ENCODE measurements at regions not wholly inside any gene's neighbourhood (a gene's known extent, or its start where the extent isn't known, plus 50 kb on each side); places are given as distances from the start of the nearest gene placed in this dataset.

- Histone ChIP-seq H3K27me3 (ENCODE audit: control insufficient read depth in 1 of 2, insufficient read depth in 2 of 2, low read length in 2 of 2) (no peaks in the 10 kb centered on the region), H3K36me3 (ENCODE audit: control insufficient read depth in 2 of 2, insufficient read depth in 2 of 2, low read length in 1 of 2) (no peaks in the 10 kb centered on the region), H3K4me3 (ENCODE audit: low read depth in 1 of 2, low read length in 2 of 2) (no peak overlapping the region), H3K27ac (ENCODE audit: low read depth in 2 of 2, low read length in 1 of 2) (no peak overlapping the region), H3K9me3 (ENCODE audit: control insufficient read depth in 2 of 2, insufficient read depth in 1 of 2, low read depth in 1 of 2, low read length in 1 of 2) (peaks cover 0 to 2% of the 10 kb centered on the region in 2 donors), H3K4me1 (ENCODE audit: control insufficient read depth in 2 of 2, insufficient read depth in 2 of 2, low read length in 1 of 2) (no peaks in the 10 kb centered on the region)
- 92 to 93% methylated on average over 8 of the region's 8 CpGs for WGBS, 2 donors
Measured at GRCh38 chr11:70841264-70841663, 411.1 kb downstream of the SHANK2 start.

DNA sequence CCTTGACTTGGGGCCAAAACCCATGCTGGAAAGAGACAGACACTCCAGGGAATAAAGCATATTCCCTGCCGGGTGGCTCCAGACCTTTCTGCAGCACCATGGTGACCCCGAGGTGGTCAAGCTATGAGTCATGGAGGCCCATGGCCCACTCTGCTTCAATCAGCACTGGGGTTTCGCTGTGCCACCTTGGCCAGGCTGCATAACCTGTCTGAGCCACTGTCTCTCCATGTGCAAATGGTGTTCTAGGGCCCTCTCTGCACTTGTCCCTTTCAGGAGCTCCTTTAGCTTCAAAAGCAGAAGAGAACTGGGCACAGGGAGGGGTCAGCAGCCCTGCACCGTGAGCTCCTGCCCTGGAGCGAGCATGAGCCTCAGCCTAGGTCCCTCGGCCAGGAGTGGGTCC is 410.1 kb downstream of the SHANK2 start:
- 82 to 85% methylated on average over 6 of the region's 6 CpGs for WGBS, 2 donors
- Histone ChIP-seq H3K9me3 (ENCODE audit: control insufficient read depth in 2 of 2, insufficient read depth in 1 of 2, low read depth in 1 of 2, low read length in 1 of 2) (peaks cover 0 to 2% of the 10 kb centered on the region in 2 donors), H3K4me1 (ENCODE audit: control insufficient read depth in 2 of 2, insufficient read depth in 2 of 2, low read length in 1 of 2) (no peaks in the 10 kb centered on the region), H3K36me3 (ENCODE audit: control insufficient read depth in 2 of 2, insufficient read depth in 2 of 2, low read length in 1 of 2) (no peaks in the 10 kb centered on the region), H3K27ac (ENCODE audit: low read depth in 2 of 2, low read length in 1 of 2) (no peak overlapping the region), H3K4me3 (ENCODE audit: low read depth in 1 of 2, low read length in 2 of 2) (no peak overlapping the region), H3K27me3 (ENCODE audit: control insufficient read depth in 1 of 2, insufficient read depth in 2 of 2, low read length in 2 of 2) (no peaks in the 10 kb centered on the region)

- Histone ChIP-seq H3K4me1 (ENCODE audit: control insufficient read depth in 2 of 2, insufficient read depth in 2 of 2, low read length in 1 of 2) (no peaks in the 10 kb centered on the region), H3K9me3 (ENCODE audit: control insufficient read depth in 2 of 2, insufficient read depth in 1 of 2, low read depth in 1 of 2, low read length in 1 of 2) (peaks cover 0 to 4% of the 10 kb centered on the region in 2 donors), H3K36me3 (ENCODE audit: control insufficient read depth in 2 of 2, insufficient read depth in 2 of 2, low read length in 1 of 2) (no peaks in the 10 kb centered on the region), H3K27me3 (ENCODE audit: control insufficient read depth in 1 of 2, insufficient read depth in 2 of 2, low read length in 2 of 2) (no peaks in the 10 kb centered on the region), H3K4me3 (ENCODE audit: low read depth in 1 of 2, low read length in 2 of 2) (no peak overlapping the region), H3K27ac (ENCODE audit: low read depth in 2 of 2, low read length in 1 of 2) (no peak overlapping the region)
- WGBS, 2 donors, result 85 to 89% methylated on average over 14 of the region's 14 CpGs
Measured at GRCh38 chr11:70842701-70843100, 409.7 kb downstream of the SHANK2 start.

DNA sequence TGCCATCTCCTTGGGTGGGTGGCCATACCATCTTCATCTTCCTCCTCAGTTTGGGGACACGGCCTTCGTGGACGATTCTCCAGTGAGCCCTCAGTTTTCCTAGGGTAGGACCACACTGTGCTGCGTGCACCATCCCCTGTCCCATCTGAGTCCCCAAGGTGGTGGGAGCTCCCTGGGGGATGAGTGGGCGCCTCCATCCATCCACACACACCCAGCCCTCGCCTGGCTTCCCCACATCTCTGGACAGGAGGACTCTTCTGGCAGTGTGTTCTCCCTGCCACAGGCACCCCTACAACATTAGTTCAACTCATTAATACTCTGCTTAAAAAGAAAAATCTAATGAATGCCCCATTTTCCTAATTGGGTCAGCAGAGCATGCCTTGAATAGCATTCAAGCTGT is 408.5 kb downstream of the SHANK2 start:
- Histone ChIP-seq H3K4me3 (ENCODE audit: low read depth in 1 of 2, low read length in 2 of 2) (no peak overlapping the region), H3K27ac (ENCODE audit: low read depth in 2 of 2, low read length in 1 of 2) (no peak overlapping the region), H3K36me3 (ENCODE audit: control insufficient read depth in 2 of 2, insufficient read depth in 2 of 2, low read length in 1 of 2) (no peaks in the 10 kb centered on the region), H3K27me3 (ENCODE audit: control insufficient read depth in 1 of 2, insufficient read depth in 2 of 2, low read length in 2 of 2) (no peaks in the 10 kb centered on the region), H3K4me1 (ENCODE audit: control insufficient read depth in 2 of 2, insufficient read depth in 2 of 2, low read length in 1 of 2) (no peaks in the 10 kb centered on the region), H3K9me3 (ENCODE audit: control insufficient read depth in 2 of 2, insufficient read depth in 1 of 2, low read depth in 1 of 2, low read length in 1 of 2) (peaks cover 0 to 3% of the 10 kb centered on the region in 2 donors)
- 91% methylated on average over 6 of the region's 6 CpGs for WGBS, 2 donors

- 84 to 86% methylated on average over 14 of the region's 14 CpGs for WGBS, 2 donors
- Histone ChIP-seq H3K4me1 (ENCODE audit: control insufficient read depth in 2 of 2, insufficient read depth in 2 of 2, low read length in 1 of 2) (no peaks in the 10 kb centered on the region), H3K27ac (ENCODE audit: low read depth in 2 of 2, low read length in 1 of 2) (no peak overlapping the region)
Measured at GRCh38 chr11:70844387-70844786, 408.0 kb downstream of the SHANK2 start.

DNA sequence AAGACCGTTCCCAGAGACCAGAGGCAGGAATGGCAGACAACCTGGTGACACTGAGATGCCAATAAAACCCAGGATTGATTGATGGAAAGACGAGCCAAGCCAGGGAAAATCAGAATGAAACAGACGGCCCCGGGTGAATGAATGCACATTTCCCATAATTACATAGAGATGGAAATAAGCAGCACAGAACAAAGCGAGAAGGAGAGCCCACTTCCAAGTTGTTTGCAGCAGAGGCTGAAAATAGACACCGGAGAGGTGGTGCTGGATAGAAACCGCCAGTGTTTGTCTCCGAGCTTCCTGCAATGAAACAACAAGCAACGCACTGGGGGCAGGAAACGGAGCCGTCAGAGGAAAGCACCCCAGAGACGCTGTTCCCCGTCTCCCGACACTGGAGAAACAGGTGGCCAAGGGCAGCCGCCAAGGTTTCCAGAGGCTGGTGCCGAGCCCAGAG is 406.8 kb downstream of the SHANK2 start:
- WGBS, 2 donors, result 63 to 75% methylated on average over 16 of the region's 16 CpGs

More at GRCh38 chr11:70844387-70844786, 408.0 kb downstream of the SHANK2 start:
- H3K4me3 ChIP-seq (ENCODE audit: low read depth in 1 of 2, low read length in 2 of 2), result no peak overlapping the region
- no peaks in the 10 kb centered on the region for H3K27me3 ChIP-seq (ENCODE audit: control insufficient read depth in 1 of 2, insufficient read depth in 2 of 2, low read length in 2 of 2)
- peaks cover 0 to 3% of the 10 kb centered on the region in 2 donors for H3K9me3 ChIP-seq (ENCODE audit: control insufficient read depth in 2 of 2, insufficient read depth in 1 of 2, low read depth in 1 of 2, low read length in 1 of 2)
- no peaks in the 10 kb centered on the region for H3K36me3 ChIP-seq (ENCODE audit: control insufficient read depth in 2 of 2, insufficient read depth in 2 of 2, low read length in 1 of 2)

DNA sequence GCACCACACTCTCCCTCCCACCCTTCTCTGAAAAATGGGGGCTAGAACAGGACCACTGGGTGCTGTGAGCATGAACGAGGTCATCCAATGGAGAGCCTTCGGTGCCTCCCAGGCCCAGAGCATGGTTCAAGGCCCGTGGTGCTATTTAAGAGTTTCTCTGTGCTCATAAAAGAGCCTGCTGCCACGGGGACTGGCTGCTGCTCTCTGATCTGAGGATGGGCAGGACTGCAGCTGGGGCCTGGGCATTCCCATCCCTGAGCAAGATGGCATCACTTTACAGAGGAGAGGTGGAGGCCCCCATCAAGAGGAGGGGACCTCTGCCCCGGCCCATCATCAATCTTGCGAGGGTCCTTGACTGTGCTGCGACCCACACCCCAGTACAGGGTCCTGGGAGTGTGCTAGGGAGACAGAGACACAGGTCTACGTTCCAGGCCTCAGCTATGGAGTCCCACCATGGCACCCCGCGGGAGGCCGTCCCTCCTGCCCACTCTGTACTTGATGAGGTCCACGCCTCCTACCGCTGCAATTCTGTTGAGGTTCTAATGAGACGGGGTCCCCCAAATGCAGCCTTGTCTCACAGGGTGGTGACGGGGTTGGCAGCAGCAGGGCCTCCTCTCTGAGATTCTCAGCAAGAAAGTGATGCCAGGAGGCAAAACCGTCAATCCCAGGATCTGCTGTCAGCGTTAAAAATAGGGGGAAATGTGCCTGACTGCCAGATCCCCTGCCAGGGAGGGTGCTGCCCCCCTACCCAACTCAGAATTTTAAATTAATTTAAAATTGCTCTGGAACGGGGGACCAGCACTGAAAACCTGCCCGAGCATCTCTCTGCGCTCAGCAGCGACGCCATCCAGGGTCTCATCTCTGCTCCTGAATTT is 405.4 kb downstream of the SHANK2 start:
- H3K4me3 ChIP-seq (ENCODE audit: low read depth in 1 of 2, low read length in 2 of 2), result no peak overlapping the region
- H3K4me1 ChIP-seq (ENCODE audit: control insufficient read depth in 2 of 2, insufficient read depth in 2 of 2, low read length in 1 of 2), result no peaks in the 10 kb centered on the region
- H3K27ac ChIP-seq (ENCODE audit: low read depth in 2 of 2, low read length in 1 of 2), result no peak overlapping the region
- no peaks in the 10 kb centered on the region for H3K27me3 ChIP-seq (ENCODE audit: control insufficient read depth in 1 of 2, insufficient read depth in 2 of 2, low read length in 2 of 2)
- H3K9me3 ChIP-seq (ENCODE audit: control insufficient read depth in 2 of 2, insufficient read depth in 1 of 2, low read depth in 1 of 2, low read length in 1 of 2), result peaks cover 2 to 7% of the 10 kb centered on the region in 2 donors
- WGBS, 2 donors, result 90 to 92% methylated on average over 22 of the region's 22 CpGs
- no peaks in the 10 kb centered on the region for H3K36me3 ChIP-seq (ENCODE audit: control insufficient read depth in 2 of 2, insufficient read depth in 2 of 2, low read length in 1 of 2)

More for the DNA sequence above, 406.8 kb downstream of the SHANK2 start:
- no peak overlapping the region for H3K27ac ChIP-seq (ENCODE audit: low read depth in 2 of 2, low read length in 1 of 2)
- H3K36me3 ChIP-seq (ENCODE audit: control insufficient read depth in 2 of 2, insufficient read depth in 2 of 2, low read length in 1 of 2), result no peaks in the 10 kb centered on the region
- H3K4me1 ChIP-seq (ENCODE audit: control insufficient read depth in 2 of 2, insufficient read depth in 2 of 2, low read length in 1 of 2), result no peaks in the 10 kb centered on the region
- H3K9me3 ChIP-seq (ENCODE audit: control insufficient read depth in 2 of 2, insufficient read depth in 1 of 2, low read depth in 1 of 2, low read length in 1 of 2), result peaks cover 1 to 5% of the 10 kb centered on the region in 2 donors
- no peak overlapping the region for H3K4me3 ChIP-seq (ENCODE audit: low read depth in 1 of 2, low read length in 2 of 2)
- H3K27me3 ChIP-seq (ENCODE audit: control insufficient read depth in 1 of 2, insufficient read depth in 2 of 2, low read length in 2 of 2), result no peaks in the 10 kb centered on the region

GRCh38 chr11:70848243-70848750 is 404.1 kb downstream of the SHANK2 start:
- Histone ChIP-seq H3K36me3 (ENCODE audit: control insufficient read depth in 2 of 2, insufficient read depth in 2 of 2, low read length in 1 of 2) (no peaks in the 10 kb centered on the region), H3K4me1 (ENCODE audit: control insufficient read depth in 2 of 2, insufficient read depth in 2 of 2, low read length in 1 of 2) (no peaks in the 10 kb centered on the region), H3K27ac (ENCODE audit: low read depth in 2 of 2, low read length in 1 of 2) (no peak overlapping the region), H3K4me3 (ENCODE audit: low read depth in 1 of 2, low read length in 2 of 2) (no peak overlapping the region), H3K27me3 (ENCODE audit: control insufficient read depth in 1 of 2, insufficient read depth in 2 of 2, low read length in 2 of 2) (no peaks in the 10 kb centered on the region), H3K9me3 (ENCODE audit: control insufficient read depth in 2 of 2, insufficient read depth in 1 of 2, low read depth in 1 of 2, low read length in 1 of 2) (peaks cover 2 to 7% of the 10 kb centered on the region in 2 donors)
- WGBS, 2 donors, result 89 to 92% methylated on average over 13 of the region's 13 CpGs

GRCh38 chr11:70849031-70849430 is 403.3 kb downstream of the SHANK2 start:
- H3K36me3 ChIP-seq (ENCODE audit: control insufficient read depth in 2 of 2, insufficient read depth in 2 of 2, low read length in 1 of 2), result no peaks in the 10 kb centered on the region
- peaks cover 2 to 7% of the 10 kb centered on the region in 2 donors for H3K9me3 ChIP-seq (ENCODE audit: control insufficient read depth in 2 of 2, insufficient read depth in 1 of 2, low read depth in 1 of 2, low read length in 1 of 2)
- no peaks in the 10 kb centered on the region for H3K4me1 ChIP-seq (ENCODE audit: control insufficient read depth in 2 of 2, insufficient read depth in 2 of 2, low read length in 1 of 2)
- 80 to 89% methylated on average over 3 of the region's 3 CpGs for WGBS, 2 donors
- no peak overlapping the region for H3K4me3 ChIP-seq (ENCODE audit: low read depth in 1 of 2, low read length in 2 of 2)
- H3K27me3 ChIP-seq (ENCODE audit: control insufficient read depth in 1 of 2, insufficient read depth in 2 of 2, low read length in 2 of 2), result no peaks in the 10 kb centered on the region
- H3K27ac ChIP-seq (ENCODE audit: low read depth in 2 of 2, low read length in 1 of 2), result no peak overlapping the region

All from esophagus (tissue), 2 donors.